ENCODE measurements at regions not wholly inside any gene's neighbourhood (a gene's known extent, or its start where the extent isn't known, plus 50 kb on each side); places are given as distances from the start of the nearest gene placed in this dataset.

DNA sequence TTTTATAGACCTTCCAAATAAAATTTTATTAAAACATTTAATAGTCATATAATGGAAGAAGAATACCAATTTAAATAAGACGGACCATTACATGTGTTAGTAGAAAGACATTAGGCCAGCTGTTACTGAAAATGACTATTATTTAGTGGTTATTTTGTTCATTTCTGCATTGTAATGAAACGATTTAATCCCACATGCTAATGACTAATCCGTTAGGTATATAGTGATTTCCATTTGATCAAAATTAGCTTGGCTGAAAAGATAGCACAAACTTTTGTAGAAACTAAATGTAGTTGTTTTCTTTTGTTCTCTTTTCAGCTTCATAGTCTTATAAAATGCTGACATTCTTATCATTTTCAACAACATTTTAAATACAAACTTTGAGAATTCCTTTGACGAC, 556.1 kb upstream of the TENM3 start:
- DNase-seq (no peak), ATAC-seq (no peak)
- no peak overlapping the region for H3K4me3 ChIP-seq
- H3K9me3 ChIP-seq = no peaks in the 10 kb centered on the region
- TF ChIP-seq, protein P1, sequence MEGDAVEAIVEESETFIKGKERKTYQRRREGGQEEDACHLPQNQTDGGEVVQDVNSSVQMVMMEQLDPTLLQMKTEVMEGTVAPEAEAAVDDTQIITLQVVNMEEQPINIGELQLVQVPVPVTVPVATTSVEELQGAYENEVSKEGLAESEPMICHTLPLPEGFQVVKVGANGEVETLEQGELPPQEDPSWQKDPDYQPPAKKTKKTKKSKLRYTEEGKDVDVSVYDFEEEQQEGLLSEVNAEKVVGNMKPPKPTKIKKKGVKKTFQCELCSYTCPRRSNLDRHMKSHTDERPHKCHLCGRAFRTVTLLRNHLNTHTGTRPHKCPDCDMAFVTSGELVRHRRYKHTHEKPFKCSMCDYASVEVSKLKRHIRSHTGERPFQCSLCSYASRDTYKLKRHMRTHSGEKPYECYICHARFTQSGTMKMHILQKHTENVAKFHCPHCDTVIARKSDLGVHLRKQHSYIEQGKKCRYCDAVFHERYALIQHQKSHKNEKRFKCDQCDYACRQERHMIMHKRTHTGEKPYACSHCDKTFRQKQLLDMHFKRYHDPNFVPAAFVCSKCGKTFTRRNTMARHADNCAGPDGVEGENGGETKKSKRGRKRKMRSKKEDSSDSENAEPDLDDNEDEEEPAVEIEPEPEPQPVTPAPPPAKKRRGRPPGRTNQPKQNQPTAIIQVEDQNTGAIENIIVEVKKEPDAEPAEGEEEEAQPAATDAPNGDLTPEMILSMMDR (IDR thresholded peaks at IDR 0.05) = no peak
- no peak for TF ChIP-seq POLR2A (IDR thresholded peaks at IDR 0.05)
- no peaks in the 10 kb centered on the region for H3K27me3 ChIP-seq
- no peaks in the 10 kb centered on the region for H3K36me3 ChIP-seq
- no peaks in the 10 kb centered on the region for H3K4me1 ChIP-seq
- 78 to 85% (median 79%) methylated on average over 4 of the region's 4 CpGs for WGBS, 4 donors
- H3K27ac ChIP-seq = no peak overlapping the region
- intact Hi-C loops (cut with DNase I) = no loop called here

DNA sequence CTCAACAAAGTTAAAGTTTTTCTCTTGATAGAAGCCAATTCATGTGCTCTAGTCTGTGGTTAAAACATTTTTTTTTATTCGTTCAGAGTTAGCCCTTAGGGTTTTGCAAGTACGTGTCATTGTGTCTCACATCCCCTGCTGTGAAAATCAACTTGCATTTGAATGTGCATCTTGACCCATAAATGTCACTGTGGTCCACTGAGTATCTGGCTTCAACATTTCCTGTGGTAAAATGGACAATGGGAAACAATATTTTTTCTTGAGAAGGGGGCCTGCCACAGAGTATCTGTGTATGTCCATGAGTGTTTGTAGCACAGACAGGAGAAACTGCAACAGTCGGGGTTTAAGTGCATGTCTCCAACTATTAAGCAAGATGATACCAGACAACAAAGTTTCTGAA, 554.8 kb upstream of the TENM3 start:
- Histone ChIP-seq H3K4me3 (no peak overlapping the region), H3K36me3 (no peaks in the 10 kb centered on the region), H3K4me1 (no peaks in the 10 kb centered on the region), H3K27me3 (no peaks in the 10 kb centered on the region), H3K9me3 (no peaks in the 10 kb centered on the region), H3K27ac (no peak overlapping the region)
- WGBS, 4 donors = 53 to 68% (median 58%) methylated on average over 3 of the region's 3 CpGs
- intact Hi-C loops (cut with DNase I) = no loop called here
- TF ChIP-seq POLR2A (IDR thresholded peaks at IDR 0.05) = no peak
- TF ChIP-seq, protein P1 (IDR thresholded peaks at IDR 0.05) = no peak
- ATAC-seq (no peak), DNase-seq (no peak)

DNA sequence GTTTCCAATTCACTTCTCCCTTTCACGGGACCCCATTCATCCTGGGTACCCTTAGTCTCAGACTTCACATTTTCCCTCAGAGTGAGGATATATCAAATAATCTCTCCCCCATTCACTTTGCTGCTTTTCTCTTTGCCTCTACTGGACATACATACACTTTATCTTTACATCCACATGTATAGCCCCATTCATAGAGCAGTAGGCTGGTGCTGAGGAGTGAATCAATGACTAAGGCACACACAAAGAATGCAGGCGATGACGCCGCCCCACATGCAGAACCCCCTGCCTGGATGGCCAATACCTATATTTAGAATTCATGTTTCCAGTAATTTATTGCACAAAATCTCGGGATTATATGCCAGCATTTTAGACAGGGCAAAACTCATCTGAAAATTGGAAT, 554.3 kb upstream of the TENM3 start:
- H3K27me3 ChIP-seq = no peaks in the 10 kb centered on the region
- intact Hi-C loops (cut with DNase I) = no loop called here
- no peak for TF ChIP-seq POLR2A (IDR thresholded peaks at IDR 0.05)
- TF ChIP-seq, protein P1 (IDR thresholded peaks at IDR 0.05) = no peak
- 62 to 81% (median 78%) methylated on average over 5 of the region's 5 CpGs for WGBS, 4 donors
- no peak overlapping the region for H3K4me3 ChIP-seq
- no peaks in the 10 kb centered on the region for H3K4me1 ChIP-seq
- ATAC-seq (no peak), DNase-seq (no peak)
- no peaks in the 10 kb centered on the region for H3K9me3 ChIP-seq
- no peaks in the 10 kb centered on the region for H3K36me3 ChIP-seq
- H3K27ac ChIP-seq = no peak overlapping the region

DNA sequence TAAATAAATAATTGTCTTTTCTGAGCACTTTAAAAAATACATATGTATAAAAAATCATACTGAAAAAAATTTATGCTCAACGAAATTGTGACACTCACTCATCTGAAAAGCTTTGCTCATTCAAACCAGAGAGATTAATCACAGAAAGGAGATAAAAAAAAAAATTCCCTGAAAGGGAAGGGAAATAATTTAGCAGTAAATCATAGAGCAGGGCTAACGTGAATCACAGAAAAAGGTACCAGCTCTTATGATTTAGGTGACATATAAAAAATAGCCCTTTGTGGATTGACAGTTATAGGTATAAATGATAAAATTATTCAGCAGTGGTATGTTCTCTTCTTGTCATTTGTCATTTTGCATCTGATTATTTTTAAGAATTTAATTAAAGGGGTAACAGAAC, 552.7 kb upstream of the TENM3 start:
- Histone ChIP-seq H3K36me3 (no peaks in the 10 kb centered on the region), H3K9me3 (peaks cover 0 to 4% (median 0%) of the 10 kb centered on the region in 12 donors), H3K27ac (no peak overlapping the region), H3K27me3 (no peaks in the 10 kb centered on the region), H3K4me1 (no peaks in the 10 kb centered on the region), H3K4me3 (no peak overlapping the region)
- WGBS, 4 donors = 62 to 70% (median 67%) methylated on average over 2 of the region's 2 CpGs
- ATAC-seq (no peak), DNase-seq (no peak)
- TF ChIP-seq, protein P1 (IDR thresholded peaks at IDR 0.05) = no peak
- no peak for TF ChIP-seq POLR2A (IDR thresholded peaks at IDR 0.05)
- intact Hi-C loops (cut with DNase I) = no loop called here

Data from heart left ventricle (tissue), 16 donors.